ENCODE measurements at regions not wholly inside any gene's neighbourhood (a gene's known extent, or its start where the extent isn't known, plus 50 kb on each side); places are given as distances from the start of the nearest gene placed in this dataset.

GRCh38 chr2:60154142-60154541 is 399.3 kb downstream of the BCL11A start:
- TF ChIP-seq CTCF (IDR thresholded peaks at IDR 0.05; ENCODE audit: borderline replicate concordance, extremely low read depth, low read length, poor library complexity, severe bottlenecking) = no peak
- TF ChIP-seq EZH2 (IDR thresholded peaks at IDR 0.05; ENCODE audit: borderline replicate concordance, low read depth, low read length, severe bottlenecking) = no peak
